GM12872 (cell line): ENCODE measurements at regions not wholly inside any gene's neighbourhood (a gene's known extent, or its start where the extent isn't known, plus 50 kb on each side); places are given as distances from the start of the nearest gene placed in this dataset.

Experiments used
- TF ChIP-seq, protein P1 (sequence below): IDR thresholded peaks from 3 replicates; pipeline ENCODE4 v1.5.1; 2011; ENCODE audit warnings: low read depth, mild to moderate bottlenecking, low read length, moderate library complexity; ENCODE audit not compliant: insufficient read depth

GRCh38 chr22:48101704-48102103 is 1339.3 kb downstream of the TBC1D22A start:
- TF ChIP-seq, protein P1, sequence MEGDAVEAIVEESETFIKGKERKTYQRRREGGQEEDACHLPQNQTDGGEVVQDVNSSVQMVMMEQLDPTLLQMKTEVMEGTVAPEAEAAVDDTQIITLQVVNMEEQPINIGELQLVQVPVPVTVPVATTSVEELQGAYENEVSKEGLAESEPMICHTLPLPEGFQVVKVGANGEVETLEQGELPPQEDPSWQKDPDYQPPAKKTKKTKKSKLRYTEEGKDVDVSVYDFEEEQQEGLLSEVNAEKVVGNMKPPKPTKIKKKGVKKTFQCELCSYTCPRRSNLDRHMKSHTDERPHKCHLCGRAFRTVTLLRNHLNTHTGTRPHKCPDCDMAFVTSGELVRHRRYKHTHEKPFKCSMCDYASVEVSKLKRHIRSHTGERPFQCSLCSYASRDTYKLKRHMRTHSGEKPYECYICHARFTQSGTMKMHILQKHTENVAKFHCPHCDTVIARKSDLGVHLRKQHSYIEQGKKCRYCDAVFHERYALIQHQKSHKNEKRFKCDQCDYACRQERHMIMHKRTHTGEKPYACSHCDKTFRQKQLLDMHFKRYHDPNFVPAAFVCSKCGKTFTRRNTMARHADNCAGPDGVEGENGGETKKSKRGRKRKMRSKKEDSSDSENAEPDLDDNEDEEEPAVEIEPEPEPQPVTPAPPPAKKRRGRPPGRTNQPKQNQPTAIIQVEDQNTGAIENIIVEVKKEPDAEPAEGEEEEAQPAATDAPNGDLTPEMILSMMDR, result no peak

- TF ChIP-seq, protein P1, result no peak
These were observed 1338.4 kb downstream of the TBC1D22A start for GRCh38 chr22:48100685-48101417.

GRCh38 chr22:48099671-48100070 is 1337.2 kb downstream of the TBC1D22A start:
- TF ChIP-seq, protein P1, result no peak

DNA sequence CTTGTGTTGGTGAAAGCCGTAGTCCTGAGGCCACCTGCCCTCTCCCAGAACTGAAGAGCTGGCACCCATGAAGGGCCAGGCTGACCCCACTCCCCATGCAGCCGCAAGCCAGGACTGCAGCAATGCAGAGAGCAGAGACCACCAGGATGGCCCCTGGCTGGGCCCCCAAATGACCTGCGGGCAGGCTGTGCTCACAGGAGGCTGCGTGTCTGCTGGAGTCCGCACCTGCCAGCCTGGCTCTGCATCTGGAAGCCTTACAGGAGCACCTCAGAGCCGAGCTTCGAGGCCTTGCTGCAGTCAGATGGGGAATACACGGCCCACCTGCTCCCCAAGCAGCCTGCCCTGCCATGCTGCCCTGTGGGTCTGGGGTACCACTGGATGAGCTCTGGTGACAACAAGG is 1336.8 kb downstream of the TBC1D22A start:
- TF ChIP-seq, protein P1, result no peak

DNA sequence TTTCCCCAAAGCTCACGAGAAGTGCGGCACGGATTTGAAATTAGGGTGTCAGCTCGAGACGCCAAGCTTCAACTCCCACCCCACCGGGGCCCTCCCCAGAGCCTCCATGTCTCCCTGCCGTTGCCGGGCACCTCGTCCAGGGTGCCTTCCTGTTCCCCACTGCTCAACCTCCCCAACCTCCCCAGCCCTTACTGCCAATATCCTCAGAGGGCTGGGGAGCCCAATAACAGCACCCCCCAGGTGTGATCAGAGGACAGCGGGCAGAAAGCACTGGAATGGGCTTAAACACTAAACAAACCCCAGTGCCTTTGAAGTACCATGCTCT is 1336.4 kb downstream of the TBC1D22A start:
- TF ChIP-seq, protein P1, result no peak

- TF ChIP-seq, protein P1, result no peak
These were observed 1335.9 kb downstream of the TBC1D22A start for GRCh38 chr22:48098243-48098920.

DNA sequence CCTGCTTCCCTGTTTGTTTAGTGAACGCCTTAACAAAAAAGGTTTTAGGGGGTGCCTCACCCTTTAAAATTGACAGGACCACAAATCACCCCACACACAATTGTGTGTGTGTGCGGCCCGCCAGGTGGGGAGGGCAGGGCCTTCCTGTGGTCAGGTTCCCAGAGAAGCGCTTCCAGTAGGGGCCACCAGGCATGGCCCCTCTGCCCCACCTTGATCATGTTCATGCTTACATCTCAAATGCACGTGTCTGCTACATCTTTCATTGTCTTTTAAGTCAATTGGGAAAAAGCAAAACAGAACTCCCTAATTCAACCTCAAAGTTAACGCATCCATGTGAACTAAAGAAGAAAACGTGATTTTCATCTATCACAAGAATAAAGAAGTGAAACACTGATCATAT is 1335.3 kb downstream of the TBC1D22A start:
- TF ChIP-seq, protein P1, result no peak
